HS-5 (cell line): ENCODE measurements at regions not wholly inside any gene's neighbourhood (a gene's known extent, or its start where the extent isn't known, plus 50 kb on each side); places are given as distances from the start of the nearest gene placed in this dataset.

Source experiments
- DNase-seq: peaks from one replicate; pipeline ENCODE4 v3.0.0-alpha.2; 2012; ENCODE audit warnings: low read depth

GRCh38 chr5:118778941-118779340, 209.4 kb downstream of the DTWD2 start:
- no peak for DNase-seq

GRCh38 chr5:118777189-118777736, 211.1 kb downstream of the DTWD2 start:
- DNase-seq = no peak

GRCh38 chr5:118776755-118777154, 211.6 kb downstream of the DTWD2 start:
- DNase-seq = no peak

- no peak for DNase-seq
Measured at GRCh38 chr5:118775790-118776499, 212.4 kb downstream of the DTWD2 start.

DNA sequence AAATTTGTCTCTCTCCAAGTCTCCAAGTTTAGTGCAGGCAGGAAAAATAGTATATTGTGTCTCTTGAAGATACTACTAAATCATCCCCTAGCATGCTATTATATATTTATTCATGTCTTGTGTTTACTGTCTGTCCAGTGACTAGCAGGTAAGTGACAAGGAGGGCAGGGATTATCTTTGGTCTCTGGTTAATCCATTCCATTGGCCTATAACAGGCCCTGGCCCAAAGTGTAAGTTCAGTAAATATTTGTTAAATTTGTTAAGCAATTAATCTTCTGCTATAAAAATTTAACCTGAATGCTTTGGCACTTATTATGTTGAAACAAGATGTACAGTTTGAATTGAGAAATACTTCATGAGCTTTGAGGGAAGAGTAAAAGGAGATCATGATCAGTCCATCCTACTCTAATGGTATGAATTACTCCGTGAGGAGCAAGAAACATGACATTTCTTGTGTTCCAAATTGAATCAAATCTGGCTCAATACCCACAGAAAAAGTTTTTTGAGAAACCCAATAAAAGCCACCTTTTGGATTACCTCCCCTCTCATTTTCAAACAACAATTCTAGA, 219.7 kb downstream of the DTWD2 start:
- no peak for DNase-seq

- no peak for DNase-seq
Measured at GRCh38 chr5:118762291-118762690, 226.1 kb downstream of the DTWD2 start.

- DNase-seq = no peak
Measured at GRCh38 chr5:118761814-118762213, 226.5 kb downstream of the DTWD2 start.

DNA sequence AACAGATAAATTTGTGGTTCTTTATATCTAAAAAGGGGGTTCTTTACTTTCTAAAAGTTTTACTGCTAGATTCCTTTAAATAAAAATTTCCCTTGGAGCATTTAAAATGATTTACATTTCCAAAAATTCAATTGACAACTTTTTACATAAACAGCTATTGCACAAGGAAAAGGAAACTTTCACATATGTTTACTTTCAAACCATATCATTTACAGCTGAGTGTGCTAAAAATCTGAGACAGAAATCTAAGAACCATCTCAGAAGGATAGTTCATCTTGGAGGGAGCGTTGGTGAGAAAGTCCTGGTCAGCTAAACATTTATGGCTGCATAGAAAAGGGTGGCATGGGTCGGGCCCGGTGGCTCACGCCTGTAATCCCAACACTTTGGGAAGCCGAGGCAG, 235.4 kb downstream of the DTWD2 start:
- no peak for DNase-seq

- no peak for DNase-seq
Measured at GRCh38 chr5:118736396-118736795, 252.0 kb downstream of the DTWD2 start.

GRCh38 chr5:118733394-118733793, 255.0 kb downstream of the DTWD2 start:
- DNase-seq = no peak

DNA sequence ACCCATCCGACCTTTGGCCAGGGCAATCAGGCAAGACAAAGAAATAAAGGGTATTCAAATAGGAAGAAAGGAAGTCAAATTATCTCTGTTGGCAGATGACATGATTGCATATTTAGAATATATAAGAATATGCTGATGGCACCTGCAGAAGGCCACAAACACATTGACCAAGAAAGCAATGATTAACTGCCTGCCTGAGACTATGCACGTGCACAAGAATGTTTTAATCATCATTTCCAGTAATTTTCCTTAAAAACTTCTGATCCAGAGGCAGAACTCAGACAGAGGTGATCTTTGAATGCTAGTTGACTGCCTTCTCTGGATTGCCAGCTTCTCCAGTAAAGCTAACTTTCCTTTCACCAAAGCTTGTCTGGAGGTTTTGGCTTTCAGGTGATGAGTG, 260.2 kb downstream of the DTWD2 start:
- DNase-seq = no peak

GRCh38 chr5:118726891-118727290, 261.5 kb downstream of the DTWD2 start:
- no peak for DNase-seq

- no peak for DNase-seq
Measured at GRCh38 chr5:118723021-118723338, 265.4 kb downstream of the DTWD2 start.

- no peak for DNase-seq
Measured at GRCh38 chr5:118722122-118723020, 266.0 kb downstream of the DTWD2 start.

DNA sequence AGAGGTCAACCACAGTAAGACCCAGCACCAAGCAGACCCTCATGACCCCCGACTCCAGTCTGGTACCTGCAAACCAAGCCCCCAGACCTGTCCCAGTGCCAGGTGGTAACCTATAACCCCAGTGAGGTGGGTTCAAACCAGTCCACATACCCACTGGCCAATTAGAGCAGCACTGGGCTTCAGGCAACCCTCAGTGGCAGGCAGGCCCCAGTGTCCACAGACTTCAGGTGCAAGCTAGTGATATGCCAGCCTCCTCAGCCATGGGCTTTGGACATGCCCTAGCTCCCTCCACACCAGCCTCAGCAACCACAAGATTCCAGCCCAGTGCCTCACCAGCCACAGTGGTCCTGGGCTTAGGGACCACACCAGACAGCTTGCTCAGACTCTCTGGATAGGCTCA, 276.6 kb downstream of the DTWD2 start:
- DNase-seq = no peak

DNA sequence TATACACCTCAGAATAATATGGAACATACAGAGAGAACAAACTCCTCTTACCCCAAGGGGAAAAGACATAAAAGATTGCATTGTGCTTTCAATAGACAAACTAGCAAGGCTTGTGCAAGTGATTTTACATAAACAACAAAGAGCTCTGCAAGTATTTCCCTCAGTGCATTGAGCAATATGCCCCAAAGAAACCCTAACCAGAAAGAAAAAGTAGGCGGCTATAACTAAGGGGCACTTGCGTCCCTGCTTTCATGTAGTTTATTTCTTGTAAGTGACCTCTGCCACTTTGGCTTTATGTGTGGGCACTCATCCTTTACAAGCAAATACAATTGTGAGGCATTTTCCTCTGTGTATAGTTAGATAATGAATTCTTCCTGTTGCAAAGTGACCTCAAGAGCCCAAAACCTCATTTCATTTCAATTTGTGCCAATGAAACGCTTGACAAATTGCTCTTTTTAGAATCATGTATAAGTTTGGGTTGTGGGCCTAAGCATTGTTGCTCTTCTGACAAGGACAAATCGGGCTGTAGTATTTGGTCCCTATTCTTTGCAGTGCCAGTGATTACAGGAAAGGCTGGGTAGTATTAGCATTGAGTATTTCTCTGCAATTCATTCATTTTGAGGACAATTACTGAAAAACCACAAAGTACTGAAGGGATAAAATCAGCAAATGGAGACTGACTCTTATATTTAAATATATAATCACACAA, 282.2 kb downstream of the DTWD2 start:
- no peak for DNase-seq

DNA sequence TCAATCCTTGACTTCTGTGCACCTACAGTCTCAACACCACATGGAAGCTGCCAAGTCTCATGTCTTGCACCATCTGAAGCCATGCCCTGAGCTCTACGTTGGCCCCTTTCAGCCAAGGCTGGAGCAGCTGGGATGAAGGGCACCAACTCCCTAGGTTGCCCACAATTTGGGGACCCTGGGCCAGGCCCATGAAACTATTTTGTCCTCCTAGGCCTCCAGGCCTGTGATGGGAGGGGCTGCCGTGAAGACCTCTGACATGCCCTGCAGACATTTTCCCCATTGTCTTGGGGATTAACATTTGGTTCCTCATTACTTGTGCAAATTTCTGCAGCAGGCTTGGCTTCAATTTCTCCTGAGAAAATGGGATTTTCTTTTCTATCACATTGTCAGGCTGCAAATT, 285.1 kb downstream of the DTWD2 start:
- no peak for DNase-seq

DNA sequence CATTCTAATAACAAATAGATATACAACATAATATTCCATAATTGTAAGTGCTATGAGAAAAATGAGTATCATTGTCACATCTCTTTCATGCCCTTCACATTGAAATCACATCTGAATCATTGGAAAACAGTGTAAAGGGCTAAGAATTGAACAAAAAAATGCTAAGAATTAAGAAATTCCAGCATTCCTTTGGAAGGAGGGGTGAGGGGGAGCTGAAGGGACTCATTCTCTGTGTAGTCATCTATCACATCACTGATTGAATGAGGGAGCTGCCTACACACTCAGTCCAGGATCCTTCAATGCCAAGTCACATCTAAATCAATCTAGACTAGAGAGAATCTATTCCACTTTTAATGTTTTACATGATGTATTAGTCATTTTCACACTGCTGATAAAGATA, 286.6 kb downstream of the DTWD2 start:
- DNase-seq = peak; percentile 24

DNA sequence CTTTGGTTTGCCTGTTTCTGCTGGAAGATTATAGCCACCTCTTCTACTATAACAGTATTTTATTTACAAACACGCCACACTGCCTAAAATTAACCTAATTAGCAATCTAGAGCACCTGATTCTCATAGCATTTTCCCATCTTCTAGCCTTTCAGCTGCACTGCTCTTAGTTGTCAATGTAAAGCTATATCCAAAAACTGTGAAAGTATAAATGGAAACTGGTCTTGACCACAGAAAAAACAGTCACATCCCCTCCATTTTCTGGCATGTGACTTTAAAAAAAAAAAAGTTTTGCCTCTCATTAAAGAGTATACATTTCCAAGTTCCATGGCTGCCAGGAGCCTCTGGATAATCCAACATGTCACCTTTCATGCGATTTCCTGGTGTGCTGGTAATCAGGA, 287.8 kb downstream of the DTWD2 start:
- no peak for DNase-seq

GRCh38 chr5:118698774-118699173, 289.6 kb downstream of the DTWD2 start:
- DNase-seq = no peak

DNA sequence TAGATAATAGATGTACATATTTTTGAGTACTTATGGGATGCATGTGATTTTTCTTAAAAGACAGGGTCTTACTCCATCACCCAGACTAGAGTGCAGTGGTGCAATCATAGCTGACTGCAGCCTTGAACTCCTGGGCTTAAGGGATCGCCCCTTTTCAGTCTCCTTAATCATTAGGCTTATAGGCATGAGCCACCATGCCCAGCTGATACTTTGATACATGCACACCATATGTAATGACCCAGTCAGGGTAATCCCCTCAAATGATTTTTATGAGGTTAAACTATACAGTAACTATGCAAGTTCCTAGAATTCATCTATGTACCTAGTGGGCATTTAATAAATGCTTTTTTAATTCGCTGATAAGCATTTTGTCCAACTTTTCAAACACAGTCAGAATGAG, 292.3 kb downstream of the DTWD2 start:
- DNase-seq = no peak

- DNase-seq = no peak
Measured at GRCh38 chr5:118692811-118693342, 295.5 kb downstream of the DTWD2 start.
